Posterior cingulate gyrus (tissue), 11 donors: ENCODE measurements at regions not wholly inside any gene's neighbourhood (a gene's known extent, or its start where the extent isn't known, plus 50 kb on each side); places are given as distances from the start of the nearest gene placed in this dataset.
A peak's percentile ranks its signal among the peaks of the same experiment; 100 is the strongest.
"Not testable (repeated sequence)": the region's sequence is repeated elsewhere in the genome, so short reads cannot be mapped to it uniquely, and the experiment has no call there.

Experiments
- DNase-seq, 10 donors: peaks; one replicate each; pipeline versions ENCODE4 v3.0.0 to v3.0.0-alpha.2; 2020 to 2021; ENCODE audit warnings: mixed read lengths in 3 of 10
- intact Hi-C: fragments of 100-400 bp; cut with DNase I; formaldehyde crosslinking; loops from one replicate; pipeline ENCODE4 v1.15.1; 2023

- peak in 2 of 10 donors; percentile 20 to 67 for DNase-seq
Observed at GRCh38 chr22:18356326-18356725, 161.6 kb downstream of the GGTLC3 start.

More at GRCh38 chr22:18356326-18356725, 161.6 kb downstream of the GGTLC3 start:
- intact Hi-C loops, result not testable (repeated sequence)
